Heart left ventricle (tissue), 16 donors: ENCODE measurements at regions not wholly inside any gene's neighbourhood (a gene's known extent, or its start where the extent isn't known, plus 50 kb on each side); places are given as distances from the start of the nearest gene placed in this dataset.
A peak's percentile ranks its signal among the peaks of the same experiment; 100 is the strongest.
"Not testable (repeated sequence)": the region's sequence is repeated elsewhere in the genome, so short reads cannot be mapped to it uniquely, and the experiment has no call there.

Experiments used
- ATAC-seq, 4 donors: fragments of 200-7000 bp; cut with Tn5 transposase; one replicate each; pipeline ENCODE4 v1.9.1; 2020 to 2022; ENCODE audit warnings: moderate library complexity in 4 of 4, mild to moderate bottlenecking in 3 of 4, moderate number of reproducible peaks in 1 of 4
- DNase-seq, 5 donors: peaks; one replicate each; pipeline ENCODE4 v3.0.0-alpha.2; 2020
- H3K27ac ChIP-seq, 12 donors: fragments of 200-600 bp; sonication (generic) in 4 of 12; one replicate each; pipeline versions ENCODE4 v1.5.0 to v1.8.0; 2016 to 2022; ENCODE audit warnings: mild to moderate bottlenecking in 2 of 12
- H3K27me3 ChIP-seq, 9 donors: fragments of 200-600 bp; sonication (generic) in 2 of 9; one replicate each; pipeline versions ENCODE4 v1.5.1 to v1.8.0; 2016 to 2022; ENCODE audit warnings: mild to moderate bottlenecking in 3 of 9
- H3K36me3 ChIP-seq, 9 donors: fragments of 200-600 bp; sonication (generic) in 2 of 9; one replicate each; pipeline versions ENCODE4 v1.5.0 to v1.8.0; 2018 to 2022; ENCODE audit warnings: mild to moderate bottlenecking in 2 of 9
- H3K4me1 ChIP-seq, 12 donors: fragments of 200-600 bp; sonication (generic) in 4 of 12; one replicate each; pipeline versions ENCODE4 v1.5.0 to v1.8.0; 2016 to 2022; ENCODE audit warnings: mild to moderate bottlenecking in 3 of 12
- H3K4me3 ChIP-seq, 12 donors: fragments of 200-600 bp; sonication (generic) in 4 of 12; one replicate each; pipeline versions ENCODE4 v1.5.0 to v1.8.0; 2017 to 2022; ENCODE audit warnings: mild to moderate bottlenecking in 9 of 12, moderate library complexity in 4 of 12
- H3K9me3 ChIP-seq, 12 donors: fragments of 200-600 bp; sonication (generic) in 4 of 12; one replicate each; pipeline versions ENCODE4 v1.5.0 to v1.8.0; 2016 to 2022; ENCODE audit warnings: mild to moderate bottlenecking in 1 of 12
- POLR2A ChIP-seq, 2 donors: fragments of 450-650 bp; IDR thresholded peaks; one replicate each; pipeline ENCODE4 v1.6.1; 2017; ENCODE audit warnings: antibody characterized with exemption in 2 of 2, mild to moderate bottlenecking in 2 of 2, moderate library complexity in 2 of 2
- WGBS, 4 donors: extraction: QIAGEN DNeasy Blood & Tissue Kit in 2 of 4; methylation state at CpG; one replicate each; pipeline versions ENCODE4 v1.1.5 to v1.1.7; 2013 to 2018; 5-methylcytosine and 5-hydroxymethylcytosine counted together
- intact Hi-C, 10 donors: fragments of 100-400 bp; cut with DNase I; formaldehyde crosslinking; loops; one replicate each; pipeline versions ENCODE4 v1.11.1 to v1.14.2; 2022
- TF ChIP-seq, protein P1 (sequence below), 12 donors: fragments of 200-600 bp; sonication (generic) in 4 of 12; IDR thresholded peaks; one replicate each; pipeline versions ENCODE4 v1.5.0 to v1.8.0; 2018 to 2022; ENCODE audit warnings: antibody characterized with exemption in 12 of 12, mild to moderate bottlenecking in 5 of 12
- donor health status: ischemic (EF 13 %, LVEDD 7.1; RV severe dilation, severe dysfunction).
- donor health status: healthy with polysubstance abuse.
- donor health status: DM: no; HTN: yes; CAD: no.
- donor health status: DM: no; HTN: no; CAD: no.
- donor health status: ischemic (EF 25% LVEDD 6.9; RV normal size, moderate dysfunction).
- donor health status: ischemic (EF 25% LVEDD 5.7; RV mildly dilated, moderate dysfunction).
- donor health status: healthy.
- donor health status: DM: yes; HTN: yes; CAD: no.
- donor health status: ischemic (EF 35%, LVEDD 5.7; RV mildly dilated, moderate dysfunction).
- donor health status: nonischemic (EF 11% LVEDD 7.7; RV severe dilation, severe dysfunction).
- donor health status: DM: yes; HTN: yes; CAD: no.
- donor health status: PGD.
- donor health status: ischemic (EF 29% LVEDD 5.4; RV normal size, mild dysfunction).
- donor health status: nonischemic (EF 23%, LVEDD 6.1; RV moderate dilation, normal function).

DNA sequence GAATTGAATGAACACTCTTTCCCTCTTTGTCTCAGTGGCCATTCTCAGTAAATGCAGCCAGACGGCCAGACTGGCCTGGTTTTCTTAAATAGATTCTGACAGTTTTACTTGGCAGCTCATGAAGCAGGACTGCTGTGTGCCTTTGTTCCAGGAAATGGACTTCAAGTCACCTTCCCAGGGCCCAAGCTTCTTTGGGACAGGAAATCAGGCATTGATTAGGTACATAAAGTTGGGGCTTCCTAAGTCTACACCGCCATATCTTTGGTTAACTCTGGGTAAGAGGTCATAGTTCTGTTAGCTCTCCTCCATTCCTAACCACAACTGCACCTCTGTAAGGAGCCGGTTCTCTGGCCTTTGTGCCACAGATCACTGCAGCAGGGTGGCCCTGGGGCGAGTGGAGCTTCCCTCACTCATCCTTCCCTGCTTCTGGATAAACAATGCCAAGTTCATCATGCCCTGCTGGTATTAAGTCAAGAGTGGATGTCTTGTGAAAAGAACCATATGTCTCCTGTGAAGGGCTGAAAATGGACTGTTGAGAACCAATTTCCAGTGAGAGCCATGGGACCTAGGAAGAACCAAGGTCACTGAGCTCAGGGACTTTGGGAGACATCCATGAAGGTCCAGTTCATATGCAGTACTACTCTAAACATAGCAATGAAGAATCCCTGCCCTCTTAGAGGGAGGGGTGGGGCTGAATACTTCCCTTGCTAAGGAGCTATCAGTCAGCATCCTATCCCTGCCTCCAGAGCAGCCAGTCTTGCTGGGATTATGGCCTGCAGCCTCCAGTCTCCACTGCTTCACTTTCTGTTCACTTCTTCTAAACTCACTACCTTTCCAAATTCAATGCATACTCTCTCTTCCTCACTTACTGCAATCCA, 122.6 kb upstream of the XPO1 start:
- no peaks in the 10 kb centered on the region for H3K9me3 ChIP-seq
- no peaks in the 10 kb centered on the region for H3K27me3 ChIP-seq
- DNase-seq (peak in 4 of 5 donors; percentile 30 to 62 (median 46)), ATAC-seq (peak; percentile 79 to 87 (median 84))
- peak overlapping the region; percentile 67 to 93 (median 84) for H3K27ac ChIP-seq
- intact Hi-C loops, result loop anchor here in 3 of 10 donors (2.0 to 10.0 kb wide), 5 partner anchors 58 to 126 kb away; partner anchors contain the start of gene XPO1 (in 2 of the 3)
- no peak for TF ChIP-seq POLR2A (IDR thresholded peaks at IDR 0.05)
- TF ChIP-seq, protein P1, sequence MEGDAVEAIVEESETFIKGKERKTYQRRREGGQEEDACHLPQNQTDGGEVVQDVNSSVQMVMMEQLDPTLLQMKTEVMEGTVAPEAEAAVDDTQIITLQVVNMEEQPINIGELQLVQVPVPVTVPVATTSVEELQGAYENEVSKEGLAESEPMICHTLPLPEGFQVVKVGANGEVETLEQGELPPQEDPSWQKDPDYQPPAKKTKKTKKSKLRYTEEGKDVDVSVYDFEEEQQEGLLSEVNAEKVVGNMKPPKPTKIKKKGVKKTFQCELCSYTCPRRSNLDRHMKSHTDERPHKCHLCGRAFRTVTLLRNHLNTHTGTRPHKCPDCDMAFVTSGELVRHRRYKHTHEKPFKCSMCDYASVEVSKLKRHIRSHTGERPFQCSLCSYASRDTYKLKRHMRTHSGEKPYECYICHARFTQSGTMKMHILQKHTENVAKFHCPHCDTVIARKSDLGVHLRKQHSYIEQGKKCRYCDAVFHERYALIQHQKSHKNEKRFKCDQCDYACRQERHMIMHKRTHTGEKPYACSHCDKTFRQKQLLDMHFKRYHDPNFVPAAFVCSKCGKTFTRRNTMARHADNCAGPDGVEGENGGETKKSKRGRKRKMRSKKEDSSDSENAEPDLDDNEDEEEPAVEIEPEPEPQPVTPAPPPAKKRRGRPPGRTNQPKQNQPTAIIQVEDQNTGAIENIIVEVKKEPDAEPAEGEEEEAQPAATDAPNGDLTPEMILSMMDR (IDR thresholded peaks at IDR 0.05), result peak in 1 of 12 donors; percentile 32
- WGBS, 4 donors, result 48 to 72% (median 63%) methylated on average over 4 of the region's 4 CpGs
- no peaks in the 10 kb centered on the region for H3K36me3 ChIP-seq
- H3K4me3 ChIP-seq, result no peak overlapping the region
- H3K4me1 ChIP-seq, result peaks cover 0 to 27% (median 16%) of the 10 kb centered on the region in 12 donors

DNA sequence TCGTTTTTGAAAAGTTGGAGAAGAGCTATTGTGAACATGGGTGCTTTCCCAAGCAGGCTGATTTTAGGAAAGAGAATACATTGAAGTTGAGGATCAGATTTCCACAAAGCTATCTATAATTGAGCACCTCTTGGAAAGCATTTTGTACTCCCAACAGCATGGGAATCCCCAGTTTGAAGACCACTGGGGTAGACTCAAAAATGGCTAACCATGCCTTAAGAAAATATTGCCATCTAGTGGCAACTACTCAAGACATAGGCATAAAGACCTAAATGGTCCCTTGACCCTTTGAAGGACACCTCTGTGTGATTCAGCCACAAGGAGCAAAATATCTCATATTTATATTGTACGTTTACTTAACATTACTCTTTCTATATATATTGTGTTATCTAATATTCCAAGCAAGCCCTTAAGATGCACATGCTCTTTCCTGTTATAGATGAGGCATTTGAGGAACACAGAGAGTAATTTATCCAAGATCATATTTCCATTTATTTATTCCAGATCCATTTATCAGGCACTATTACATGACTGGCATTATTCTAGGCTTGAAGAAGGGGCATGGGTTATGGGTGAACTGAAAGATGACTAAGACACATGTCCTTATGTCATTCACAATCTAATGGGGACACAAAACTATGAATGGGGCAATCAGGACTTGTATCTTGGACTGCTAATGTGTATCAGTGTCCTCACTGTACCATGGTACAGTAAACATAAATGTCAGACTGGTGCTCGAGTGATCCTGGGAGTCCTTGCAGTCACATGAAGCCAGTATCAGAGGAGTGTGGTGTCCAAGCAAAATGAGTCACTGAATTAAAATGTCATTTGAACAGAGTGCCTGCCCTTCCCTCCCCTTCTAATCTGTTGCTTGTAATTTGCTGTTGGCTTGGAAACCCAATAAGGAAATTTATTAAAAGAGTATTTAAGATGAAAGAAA, 121.0 kb upstream of the XPO1 start:
- 44 to 60% (median 49%) methylated on average over 3 of the region's 3 CpGs for WGBS, 4 donors
- DNase-seq (peak in 3 of 5 donors; percentile 20 to 42 (median 31)), ATAC-seq (peak; percentile 92 to 94 (median 94))
- Histone ChIP-seq H3K9me3 (no peaks in the 10 kb centered on the region), H3K27me3 (no peaks in the 10 kb centered on the region), H3K4me3 (no peak overlapping the region), H3K4me1 (peaks cover 0 to 27% (median 16%) of the 10 kb centered on the region in 12 donors), H3K27ac (peak overlapping the region; percentile 67 to 93 (median 84)), H3K36me3 (no peaks in the 10 kb centered on the region)
- intact Hi-C loops, result loop anchor here in 2 of 10 donors (1.0 to 2.0 kb wide), 2 partner anchors 121 to 122 kb away; partner anchors contain the start of gene XPO1 (in 1 of the 2)
- TF ChIP-seq POLR2A (IDR thresholded peaks at IDR 0.05), result no peak
- TF ChIP-seq, protein P1 (IDR thresholded peaks at IDR 0.05), result peak; percentile 30 to 61 (median 43)

DNA sequence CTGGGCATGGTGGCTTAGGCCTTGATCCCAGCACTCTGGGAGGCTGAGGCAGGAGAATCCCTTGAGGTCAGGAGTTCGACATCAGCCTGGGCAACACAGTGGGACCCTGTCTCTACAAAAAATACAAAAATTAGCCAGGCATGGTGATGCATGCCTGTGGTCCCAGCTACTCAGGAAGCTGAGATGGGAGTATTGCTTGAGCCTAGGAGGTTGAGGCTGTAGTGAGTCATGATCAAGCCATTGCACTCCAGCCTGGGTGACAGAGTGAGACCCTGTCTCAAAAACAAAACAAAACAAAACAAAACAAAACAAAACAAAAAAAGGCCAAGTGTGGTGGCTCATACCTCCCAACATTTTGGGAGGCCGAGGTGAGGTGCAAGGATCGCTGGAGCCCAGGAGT, 111.8 kb upstream of the XPO1 start:
- DNase-seq, intact Hi-C loops, H3K4me3 ChIP-seq, H3K27ac ChIP-seq, H3K27me3 ChIP-seq, H3K4me1 ChIP-seq, H3K36me3 ChIP-seq, ATAC-seq: not testable (repeated sequence)
- WGBS, 4 donors, result 90 to 93% (median 92%) methylated on average over 3 of the region's 3 CpGs
- H3K9me3 ChIP-seq, result peaks cover 0 to 13% (median 3%) of the 10 kb centered on the region in 12 donors

DNA sequence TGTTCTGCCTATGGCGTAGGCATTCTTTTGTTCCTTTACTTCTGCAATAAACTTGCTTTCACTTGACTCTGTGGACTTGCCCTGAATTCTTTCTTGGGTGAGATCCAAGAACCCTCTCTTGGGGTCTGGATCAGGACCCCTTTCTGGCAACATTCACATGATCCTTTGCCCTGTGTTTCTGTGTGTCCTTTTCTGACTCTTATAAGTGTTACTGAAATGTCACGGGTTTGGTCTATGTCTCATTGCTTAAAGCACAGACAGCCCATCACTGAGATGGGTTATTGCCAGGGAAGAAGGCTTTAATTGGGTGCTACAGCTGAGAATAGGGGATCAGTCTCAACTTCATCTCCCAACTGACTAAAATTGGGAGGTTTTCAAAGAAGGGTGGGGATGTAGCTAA, 110.9 kb upstream of the XPO1 start:
- Histone ChIP-seq H3K4me1 (no peaks in the 10 kb centered on the region), H3K36me3 (no peaks in the 10 kb centered on the region), H3K4me3 (no peak overlapping the region), H3K27ac (no peak overlapping the region), H3K9me3 (peaks cover 0 to 13% (median 3%) of the 10 kb centered on the region in 12 donors), H3K27me3 (no peaks in the 10 kb centered on the region)
- DNase-seq (no peak), ATAC-seq (no peak)
- intact Hi-C loops, result no loop called here
- 81 to 94% (median 88%) methylated on average over 2 of the region's 2 CpGs for WGBS, 4 donors
- no peak for TF ChIP-seq POLR2A (IDR thresholded peaks at IDR 0.05)
- TF ChIP-seq, protein P1 (IDR thresholded peaks at IDR 0.05), result no peak
